Gastroesophageal sphincter (tissue), 3 donors: ENCODE measurements at regions not wholly inside any gene's neighbourhood (a gene's known extent, or its start where the extent isn't known, plus 50 kb on each side); places are given as distances from the start of the nearest gene placed in this dataset.

Source experiments
- CTCF ChIP-seq, 4 experiments: fragments of 200-600 bp in 2 of 4; fragments of 450-650 bp in 2 of 4; sonication (generic) in 1 of 4; IDR thresholded peaks; one replicate each; pipeline ENCODE4 v1.5.1; 2017 to 2019; ENCODE audit warnings: antibody characterized with exemption in 4 of 4, mild to moderate bottlenecking in 2 of 4, moderate library complexity in 2 of 4
- EP300 ChIP-seq: sonication (generic); formaldehyde crosslinking; IDR thresholded peaks from one replicate; pipeline ENCODE4 v1.6.1; 2017; ENCODE audit warnings: antibody characterized with exemption, mild to moderate bottlenecking
- POLR2A ChIP-seq, 2 donors: fragments of 450-650 bp; IDR thresholded peaks; one replicate each; pipeline ENCODE4 v1.6.1; 2017; ENCODE audit warnings: antibody characterized with exemption in 2 of 2, mild to moderate bottlenecking in 2 of 2, moderate library complexity in 1 of 2
- POLR2AphosphoS5 ChIP-seq: sonication (generic); formaldehyde crosslinking; IDR thresholded peaks from one replicate; pipeline ENCODE4 v1.6.1; 2017; ENCODE audit warnings: antibody characterized with exemption

GRCh38 chr12:59446116-59446515 lies 149.7 kb upstream of the SLC16A7 start:
- TF ChIP-seq CTCF (IDR thresholded peaks at IDR 0.05), result no peak
- TF ChIP-seq POLR2A (IDR thresholded peaks at IDR 0.05), result no peak
- TF ChIP-seq EP300, result no peak
- TF ChIP-seq POLR2AphosphoS5, result no peak
